C4-2B (cell line): ENCODE measurements at regions not wholly inside any gene's neighbourhood (a gene's known extent, or its start where the extent isn't known, plus 50 kb on each side); places are given as distances from the start of the nearest gene placed in this dataset.

Experiments
- H3K27ac ChIP-seq: fragments of 450-650 bp; 2 replicates; pipeline ENCODE4 v1.5.1; 2017
- CTCF ChIP-seq: fragments of 450-650 bp; conservative IDR thresholded peaks from 2 replicates; pipeline ENCODE4 v1.5.1; 2017; ENCODE audit warnings: mild to moderate bottlenecking
- ZFX ChIP-seq: fragments of 450-650 bp; IDR thresholded peaks from 2 replicates; pipeline ENCODE4 v1.6.1; 2017

GRCh38 chr1:5389101-5389885 lies 602.9 kb downstream of the NPHP4 start:
- no peak overlapping the region for H3K27ac ChIP-seq
- TF ChIP-seq CTCF: no peak
- no peak for TF ChIP-seq ZFX

GRCh38 chr1:5388622-5389021 lies 603.6 kb downstream of the NPHP4 start:
- H3K27ac ChIP-seq: no peak overlapping the region
- TF ChIP-seq CTCF: no peak
- no peak for TF ChIP-seq ZFX

GRCh38 chr1:5386371-5386770 lies 605.9 kb downstream of the NPHP4 start:
- no peak overlapping the region for H3K27ac ChIP-seq
- TF ChIP-seq CTCF: no peak
- no peak for TF ChIP-seq ZFX

- TF ChIP-seq ZFX (no peak), CTCF (no peak)
- no peak overlapping the region for H3K27ac ChIP-seq
Observed at GRCh38 chr1:5385956-5386355, 606.3 kb downstream of the NPHP4 start.

GRCh38 chr1:5385096-5385799 lies 607.0 kb downstream of the NPHP4 start:
- TF ChIP-seq CTCF (no peak), ZFX (no peak)
- H3K27ac ChIP-seq: no peak overlapping the region

- TF ChIP-seq ZFX (no peak), CTCF (no peak)
- no peak overlapping the region for H3K27ac ChIP-seq
Observed at GRCh38 chr1:5381491-5381890, 610.7 kb downstream of the NPHP4 start.

GRCh38 chr1:5379176-5379759 lies 613.0 kb downstream of the NPHP4 start:
- H3K27ac ChIP-seq: no peak overlapping the region
- TF ChIP-seq ZFX: no peak
- no peak for TF ChIP-seq CTCF
